Ovary (tissue), 3 donors: ENCODE measurements at regions not wholly inside any gene's neighbourhood (a gene's known extent, or its start where the extent isn't known, plus 50 kb on each side); places are given as distances from the start of the nearest gene placed in this dataset.

Experiments used
- CTCF ChIP-seq, 3 donors: fragments of 450-650 bp in 2 of 3; fragments of 200-600 bp in 1 of 3; IDR thresholded peaks; one replicate each; pipeline versions ENCODE4 v1.5.1 to v1.8.0; 2016 to 2022; ENCODE audit warnings: antibody characterized with exemption in 3 of 3, mild to moderate bottlenecking in 1 of 3
- POLR2A ChIP-seq: fragments of 450-650 bp; IDR thresholded peaks from one replicate; pipeline ENCODE4 v1.6.1; 2017; ENCODE audit warnings: antibody characterized with exemption, mild to moderate bottlenecking, moderate library complexity
- donor health status: DM: no; HTN: no; CAD: no.

DNA sequence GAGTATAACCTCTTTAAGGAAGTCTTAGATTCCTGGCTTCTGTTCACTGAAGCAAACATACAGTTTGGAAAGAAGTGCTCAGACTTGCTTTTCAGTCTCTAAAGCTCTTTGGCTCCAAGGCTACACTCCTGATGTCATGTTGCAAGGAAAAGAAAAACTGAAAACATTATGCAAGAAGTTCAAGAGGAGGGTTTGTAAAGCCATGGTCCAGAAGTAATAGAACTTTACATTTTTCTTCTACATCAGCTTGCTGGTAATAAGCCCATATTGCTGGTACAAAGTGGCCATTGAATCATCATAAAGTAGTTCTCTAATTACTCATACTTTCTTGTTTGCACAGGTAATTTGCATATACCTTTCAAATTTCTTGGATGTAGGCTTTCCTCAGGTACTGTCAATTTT is 83.6 kb downstream of the BBS10 start:
- TF ChIP-seq CTCF (IDR thresholded peaks at IDR 0.05): no peak
- TF ChIP-seq POLR2A: no peak
